NCI-H2196 (cell line): ENCODE measurements at regions not wholly inside any gene's neighbourhood (a gene's known extent, or its start where the extent isn't known, plus 50 kb on each side); places are given as distances from the start of the nearest gene placed in this dataset.
"Not testable (repeated sequence)": the region's sequence is repeated elsewhere in the genome, so short reads cannot be mapped to it uniquely, and the experiment has no call there.

Experiments used
- DNase-seq: peaks from one replicate; lab custom pipeline; 2025; ENCODE audit not compliant: unreplicated experiment; lab: John Stamatoyannopoulos, UW

DNA sequence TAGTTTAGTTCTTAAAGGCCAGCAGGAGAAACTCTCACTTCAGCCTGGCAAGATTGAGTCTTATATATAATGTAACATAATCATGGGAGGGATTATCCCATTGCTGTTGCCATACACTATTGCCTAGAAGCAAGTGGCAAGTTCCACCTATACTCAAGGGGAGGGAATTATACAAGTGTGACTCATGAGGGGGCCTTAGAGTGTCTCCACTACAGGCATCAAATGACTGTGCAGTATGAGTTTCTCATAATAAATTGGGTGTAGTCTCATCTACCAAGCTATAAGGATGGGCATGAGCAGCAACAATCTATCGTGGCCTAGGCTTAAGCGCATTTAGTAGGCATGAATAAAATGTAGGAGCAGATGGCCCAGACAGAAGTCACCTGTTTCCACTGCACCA is 89.1 kb upstream of the C1GALT1C1 start:
- DNase-seq = no peak

DNA sequence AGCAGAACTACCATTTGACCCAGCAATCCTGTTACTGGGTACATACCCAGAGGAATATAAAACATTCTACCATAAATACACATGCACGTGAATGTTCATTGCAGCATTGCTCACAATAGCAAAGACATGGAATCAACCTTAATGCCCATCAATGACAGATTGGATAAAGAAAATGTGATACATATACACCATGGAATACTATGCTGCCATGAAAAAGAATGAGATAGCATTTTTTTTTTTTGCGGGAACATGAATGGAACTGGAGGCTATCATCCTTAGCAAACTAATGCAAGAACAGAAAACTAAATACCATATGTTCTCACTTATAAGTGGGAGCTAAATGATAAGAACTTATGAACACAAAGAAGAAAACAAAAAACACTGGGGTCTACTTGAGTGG is 72.5 kb upstream of the C1GALT1C1 start:
- not testable (repeated sequence) for DNase-seq

- DNase-seq = no peak
Observed at GRCh38 chrX:120697053-120697452, 67.2 kb upstream of the C1GALT1C1 start.

GRCh38 chrX:120692319-120692718 is 62.5 kb upstream of the C1GALT1C1 start:
- DNase-seq = no peak

GRCh38 chrX:120690941-120691340 is 61.1 kb upstream of the C1GALT1C1 start:
- DNase-seq = no peak

- no peak for DNase-seq
Observed at GRCh38 chrX:120690344-120690743, 60.5 kb upstream of the C1GALT1C1 start.

GRCh38 chrX:120680090-120680489 is 50.2 kb upstream of the C1GALT1C1 start:
- no peak for DNase-seq
